IPS DF 6.9 (cell line): ENCODE measurements at regions not wholly inside any gene's neighbourhood (a gene's known extent, or its start where the extent isn't known, plus 50 kb on each side); places are given as distances from the start of the nearest gene placed in this dataset.
"Not testable (repeated sequence)": the region's sequence is repeated elsewhere in the genome, so short reads cannot be mapped to it uniquely, and the experiment has no call there.

Source experiments
- DNase-seq: peaks from one replicate; pipeline ENCODE4 v3.0.0-alpha.2; 2013; ENCODE audit warnings: low read depth, low spot score
- H3K27ac ChIP-seq: one replicate; pipeline ENCODE4 v1.5.1; 2013; ENCODE audit warnings: low read length, control low read depth
- H3K27me3 ChIP-seq: 2 replicates; pipeline ENCODE4 v1.6.1; 2013; ENCODE audit warnings: mild to moderate bottlenecking, low read length; ENCODE audit not compliant: control insufficient read depth, insufficient read depth
- H3K36me3 ChIP-seq: 2 replicates; pipeline ENCODE4 v1.6.1; 2013; ENCODE audit warnings: low read length; ENCODE audit not compliant: control insufficient read depth, insufficient read depth
- H3K4me1 ChIP-seq: 2 replicates; pipeline ENCODE4 v1.6.1; 2013; ENCODE audit warnings: low read length; ENCODE audit not compliant: control insufficient read depth, insufficient read depth
- H3K4me3 ChIP-seq: 2 replicates; pipeline ENCODE4 v1.5.1; 2013; ENCODE audit warnings: mild to moderate bottlenecking, low read length
- H3K9me3 ChIP-seq: 2 replicates; pipeline ENCODE4 v1.6.1; 2013; ENCODE audit warnings: low read length, inconsistent platforms; ENCODE audit not compliant: control insufficient read depth, insufficient read depth
- WGBS: extraction: QIAGEN DNeasy Blood & Tissue Kit; methylation state at CpG from one replicate; pipeline ENCODE4 v1.1.7; 2013; ENCODE audit warnings: mixed read lengths, missing lambda C conversion rate; ENCODE audit not compliant: insufficient read length, insufficient coverage; 5-methylcytosine and 5-hydroxymethylcytosine counted together

DNA sequence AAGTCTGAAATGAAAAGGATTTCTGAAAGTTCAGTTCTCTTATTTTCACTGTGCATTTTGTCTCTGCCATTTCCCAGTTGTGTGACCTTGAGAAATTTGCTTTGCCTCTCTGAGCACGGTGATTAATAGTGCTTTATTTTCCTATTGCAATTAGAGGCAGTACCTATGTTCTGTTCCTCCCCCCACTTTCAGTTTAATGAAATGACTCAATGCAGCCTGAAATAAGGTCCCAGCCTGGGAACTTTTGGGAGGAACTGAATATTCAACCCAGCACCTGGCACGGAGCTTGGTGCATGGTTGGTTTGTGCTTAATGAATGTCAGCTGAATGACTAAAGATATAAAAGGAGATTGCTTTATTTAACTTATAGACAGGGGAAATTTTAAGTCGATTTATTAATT is 352.6 kb downstream of the PDCD6IP start:
- Histone ChIP-seq H3K36me3 (no peaks in the 10 kb centered on the region), H3K9me3 (no peaks in the 10 kb centered on the region), H3K4me3 (no peak overlapping the region), H3K4me1 (no peaks in the 10 kb centered on the region), H3K27ac (no peak overlapping the region), H3K27me3 (no peaks in the 10 kb centered on the region)
- DNase-seq: no peak
- WGBS: no CpG with 5 or more reads among the region's 3 CpGs

DNA sequence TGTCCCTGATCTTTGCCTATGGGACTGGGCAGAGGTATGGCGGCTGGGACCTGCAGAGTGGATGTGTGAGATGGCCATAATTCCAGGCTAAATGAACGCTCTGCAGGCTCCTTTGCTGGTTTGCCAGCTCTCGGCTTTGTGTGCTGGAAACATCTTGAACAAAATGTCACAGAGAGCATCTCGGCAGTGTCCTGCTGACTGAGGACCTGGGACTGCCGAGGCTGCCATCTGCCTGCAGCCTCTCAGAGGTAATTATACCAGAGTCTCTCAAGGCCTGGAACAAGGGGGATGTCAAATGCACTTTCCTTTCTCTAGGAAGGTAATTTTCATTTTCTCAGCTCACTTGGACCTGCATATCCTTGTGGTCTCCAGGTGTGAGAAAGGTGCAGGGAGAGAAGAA is 354.2 kb downstream of the PDCD6IP start:
- Histone ChIP-seq H3K9me3 (no peaks in the 10 kb centered on the region), H3K36me3 (no peaks in the 10 kb centered on the region), H3K27me3 (no peaks in the 10 kb centered on the region), H3K4me3 (no peak overlapping the region), H3K4me1 (no peaks in the 10 kb centered on the region), H3K27ac (no peak overlapping the region)
- WGBS: no CpG with 5 or more reads among the region's 5 CpGs
- DNase-seq: no peak

- Histone ChIP-seq H3K36me3 (no peaks in the 10 kb centered on the region), H3K27ac (no peak overlapping the region), H3K4me1 (no peaks in the 10 kb centered on the region), H3K9me3 (no peaks in the 10 kb centered on the region), H3K27me3 (no peaks in the 10 kb centered on the region), H3K4me3 (no peak overlapping the region)
- no peak for DNase-seq
- no CpG with 5 or more reads among the region's 1 CpG for WGBS
These were observed 356.7 kb downstream of the PDCD6IP start for GRCh38 chr3:34155108-34155507.

- Histone ChIP-seq H3K27me3 (no peaks in the 10 kb centered on the region), H3K4me1 (no peaks in the 10 kb centered on the region), H3K27ac (no peak overlapping the region), H3K4me3 (no peak overlapping the region), H3K36me3 (no peaks in the 10 kb centered on the region), H3K9me3 (no peaks in the 10 kb centered on the region)
- no peak for DNase-seq
- WGBS: no CpG with 5 or more reads among the region's 2 CpGs
These were observed 357.2 kb downstream of the PDCD6IP start for GRCh38 chr3:34155666-34156065.

GRCh38 chr3:34157491-34157890 is 359.1 kb downstream of the PDCD6IP start:
- H3K9me3 ChIP-seq: no peaks in the 10 kb centered on the region
- DNase-seq: no peak
- H3K4me3 ChIP-seq: no peak overlapping the region
- no peaks in the 10 kb centered on the region for H3K27me3 ChIP-seq
- no peak overlapping the region for H3K27ac ChIP-seq
- no peaks in the 10 kb centered on the region for H3K4me1 ChIP-seq
- H3K36me3 ChIP-seq: no peaks in the 10 kb centered on the region

GRCh38 chr3:34159613-34160420 is 361.4 kb downstream of the PDCD6IP start:
- no CpG with 5 or more reads among the region's 4 CpGs for WGBS
- H3K27ac ChIP-seq: no peak overlapping the region
- H3K9me3 ChIP-seq: no peaks in the 10 kb centered on the region
- no peak overlapping the region for H3K4me3 ChIP-seq
- no peak for DNase-seq
- no peaks in the 10 kb centered on the region for H3K27me3 ChIP-seq
- no peaks in the 10 kb centered on the region for H3K36me3 ChIP-seq
- no peaks in the 10 kb centered on the region for H3K4me1 ChIP-seq

DNA sequence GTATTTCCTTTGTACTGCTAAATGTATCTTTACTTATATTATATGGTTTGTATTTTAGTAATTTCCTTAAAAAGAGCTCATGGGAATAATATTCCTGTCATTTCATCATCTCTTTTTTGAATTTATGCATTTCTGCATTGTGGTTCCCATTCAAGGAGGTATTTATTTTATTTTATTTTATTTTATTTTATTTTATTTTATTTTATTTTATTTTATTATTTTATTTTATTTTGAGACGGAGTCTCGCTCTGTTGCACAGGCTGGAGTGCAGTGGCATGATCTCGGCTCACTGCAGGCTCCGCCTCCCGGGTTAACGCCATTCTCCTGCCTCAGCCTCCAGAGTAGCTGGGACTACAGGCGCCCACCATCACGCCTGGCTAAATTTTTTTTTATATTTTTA is 371.2 kb downstream of the PDCD6IP start:
- H3K36me3 ChIP-seq, H3K9me3 ChIP-seq, H3K27ac ChIP-seq, H3K4me3 ChIP-seq, H3K4me1 ChIP-seq, DNase-seq, H3K27me3 ChIP-seq: not testable (repeated sequence)
- WGBS: no CpG with 5 or more reads among the region's 8 CpGs

DNA sequence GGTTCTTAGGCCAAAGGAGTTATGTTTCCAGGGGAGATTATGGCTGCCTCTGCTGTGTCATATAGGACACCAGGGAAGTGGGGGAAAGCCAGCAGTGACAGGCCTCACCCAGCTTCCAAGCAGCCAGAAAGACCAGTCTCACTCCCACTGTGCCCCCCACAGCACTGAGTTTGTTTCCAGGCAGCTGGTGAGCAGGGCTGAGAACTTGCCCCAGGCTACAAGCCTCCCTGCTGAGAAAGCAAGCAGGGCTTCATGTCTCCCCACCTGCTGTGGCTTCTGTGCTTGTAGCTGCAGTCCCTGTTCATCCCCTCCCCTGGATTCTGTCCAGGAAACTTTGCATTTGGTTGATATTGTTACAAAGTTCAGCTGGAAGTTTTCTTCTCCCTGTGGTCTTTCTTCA is 376.3 kb downstream of the PDCD6IP start:
- Histone ChIP-seq H3K4me3 (no peak overlapping the region), H3K27me3 (no peaks in the 10 kb centered on the region), H3K36me3 (no peaks in the 10 kb centered on the region), H3K9me3 (no peaks in the 10 kb centered on the region), H3K27ac (no peak overlapping the region), H3K4me1 (no peaks in the 10 kb centered on the region)
- no peak for DNase-seq

- DNase-seq: no peak
- Histone ChIP-seq H3K9me3 (no peaks in the 10 kb centered on the region), H3K4me3 (no peak overlapping the region), H3K27me3 (no peaks in the 10 kb centered on the region), H3K27ac (no peak overlapping the region), H3K36me3 (no peaks in the 10 kb centered on the region), H3K4me1 (no peaks in the 10 kb centered on the region)
- WGBS: no CpG with 5 or more reads among the region's 2 CpGs
These were observed 377.3 kb downstream of the PDCD6IP start for GRCh38 chr3:34175636-34176176.

DNA sequence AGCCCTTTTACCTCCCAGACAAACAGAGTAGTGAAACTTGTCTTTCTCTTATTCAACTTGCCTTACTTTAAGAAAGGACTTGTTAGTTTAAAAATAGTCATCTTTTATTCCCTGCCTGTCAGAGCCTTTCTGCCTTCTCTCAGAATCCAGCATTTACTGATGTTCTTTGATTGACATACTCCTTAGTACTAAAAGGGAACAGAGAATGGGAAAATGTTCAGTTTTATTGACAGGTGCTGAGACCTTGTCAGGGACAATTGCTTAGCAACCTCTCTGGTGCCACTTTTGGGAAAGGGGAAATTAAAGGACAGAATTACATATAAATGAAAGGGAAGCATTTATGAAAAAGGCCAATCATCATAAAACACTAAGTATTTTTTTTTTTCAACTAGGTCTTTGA is 378.3 kb downstream of the PDCD6IP start:
- no peaks in the 10 kb centered on the region for H3K9me3 ChIP-seq
- no peaks in the 10 kb centered on the region for H3K4me1 ChIP-seq
- H3K27ac ChIP-seq: no peak overlapping the region
- no peak overlapping the region for H3K4me3 ChIP-seq
- H3K27me3 ChIP-seq: no peaks in the 10 kb centered on the region
- no peak for DNase-seq
- no peaks in the 10 kb centered on the region for H3K36me3 ChIP-seq

- no CpG with 5 or more reads among the region's 2 CpGs for WGBS
- no peak for DNase-seq
These were observed 380.0 kb downstream of the PDCD6IP start for GRCh38 chr3:34178415-34178814.

More at GRCh38 chr3:34178415-34178814, 380.0 kb downstream of the PDCD6IP start:
- Histone ChIP-seq H3K36me3 (no peaks in the 10 kb centered on the region), H3K9me3 (no peaks in the 10 kb centered on the region), H3K27me3 (no peaks in the 10 kb centered on the region), H3K4me3 (no peak overlapping the region), H3K27ac (no peak overlapping the region), H3K4me1 (no peaks in the 10 kb centered on the region)
